ENCODE measurements at regions not wholly inside any gene's neighbourhood (a gene's known extent, or its start where the extent isn't known, plus 50 kb on each side); places are given as distances from the start of the nearest gene placed in this dataset.
"Not testable (repeated sequence)": the region's sequence is repeated elsewhere in the genome, so short reads cannot be mapped to it uniquely, and the experiment has no call there.

DNA sequence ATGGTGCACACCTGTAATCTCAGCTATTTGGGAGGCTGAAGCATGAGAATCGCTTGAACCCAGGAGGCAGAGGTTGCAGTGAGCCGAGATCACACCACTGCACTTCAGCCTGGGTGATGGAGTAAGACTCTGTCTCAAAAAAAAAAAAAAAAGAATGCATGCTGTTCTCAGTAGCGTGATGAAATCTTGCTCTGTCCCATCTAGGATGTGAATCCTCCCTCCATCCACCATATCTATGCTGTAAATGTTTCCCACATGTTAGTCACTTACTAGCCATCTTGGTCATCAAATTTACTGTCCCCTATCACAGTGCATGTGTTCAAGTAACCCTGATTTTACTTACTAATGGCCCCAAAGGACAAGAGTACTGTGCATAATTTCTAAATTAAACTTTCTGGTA lies 315.4 kb upstream of the TBX18 start:
- DNase-seq (ENCODE audit: low read depth) = no peak

DNA sequence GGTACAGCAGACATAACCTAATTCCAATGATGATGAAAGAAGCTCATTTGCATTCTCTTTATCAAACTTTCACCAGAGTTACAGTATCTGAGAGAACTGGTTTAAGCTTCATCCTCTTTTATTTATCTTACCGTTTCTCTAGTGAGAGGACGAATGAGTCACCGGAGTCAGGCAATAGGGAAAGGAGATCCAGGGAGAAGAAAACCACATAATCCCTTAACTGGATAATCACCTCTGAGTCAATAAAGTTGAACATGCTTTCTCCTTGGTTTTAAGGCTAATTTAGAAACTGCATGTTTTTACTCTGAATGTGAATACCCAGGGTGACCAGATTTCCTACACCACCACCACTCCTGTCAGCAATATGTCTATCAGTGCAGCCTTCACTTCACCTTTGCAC lies 313.7 kb upstream of the TBX18 start:
- DNase-seq (ENCODE audit: low read depth) = peak; percentile 90

DNA sequence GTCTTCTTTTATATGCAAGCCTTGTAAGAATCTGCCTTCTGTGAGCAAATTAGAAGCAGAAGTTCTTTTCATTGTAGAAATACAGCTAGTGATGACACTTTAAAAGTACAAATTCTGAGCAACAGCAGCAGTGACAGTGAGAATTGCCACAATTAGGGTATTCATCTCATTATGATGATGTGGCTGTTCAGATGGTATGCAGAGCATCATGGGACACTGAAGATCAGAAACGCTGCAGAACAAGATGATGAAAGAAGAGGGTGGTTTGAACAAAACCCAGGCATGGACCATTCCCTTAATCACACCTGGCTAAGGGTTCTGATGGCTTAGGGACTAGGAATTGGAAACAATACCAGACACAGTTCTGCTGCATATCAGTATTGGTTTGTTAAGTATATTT lies 312.7 kb upstream of the TBX18 start:
- DNase-seq (ENCODE audit: low read depth) = no peak

DNA sequence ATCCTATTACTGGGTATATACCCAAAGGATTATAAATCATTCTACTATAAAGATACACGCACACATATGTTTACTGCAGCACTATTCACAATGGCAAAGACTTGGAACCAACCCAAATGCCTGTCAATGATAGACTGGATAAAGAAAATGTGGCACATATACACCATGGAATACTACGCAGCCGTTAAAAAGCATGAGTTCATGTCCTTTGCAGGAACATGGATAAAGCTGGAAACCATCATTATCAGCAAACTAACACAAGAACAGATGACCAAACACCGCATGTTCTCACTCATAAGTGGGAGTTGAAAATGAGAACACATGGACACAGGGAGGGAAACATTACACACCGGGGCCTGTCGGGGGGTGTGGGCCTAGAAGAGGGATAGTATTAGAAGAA lies 307.4 kb upstream of the TBX18 start:
- not testable (repeated sequence) for DNase-seq (ENCODE audit: low read depth)

DNA sequence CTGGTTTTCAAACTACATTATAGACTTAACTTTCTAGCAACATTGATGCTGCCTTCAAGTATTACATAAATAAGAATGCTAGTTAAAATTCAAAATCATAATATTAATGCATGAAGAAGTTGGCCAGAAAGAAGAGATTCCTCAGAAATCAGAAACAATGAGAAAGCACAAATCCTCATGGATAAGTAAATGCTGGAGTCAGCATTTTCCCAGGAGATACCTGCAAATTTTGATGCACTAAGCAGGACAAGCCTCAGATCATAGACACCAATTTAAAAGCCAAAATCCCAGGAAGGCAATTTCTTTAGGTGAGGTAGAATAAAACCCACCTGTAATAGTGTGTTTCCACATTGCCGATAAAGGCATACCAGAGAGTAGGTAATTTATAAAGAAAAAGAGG lies 305.2 kb upstream of the TBX18 start:
- DNase-seq (ENCODE audit: low read depth) = no peak

DNA sequence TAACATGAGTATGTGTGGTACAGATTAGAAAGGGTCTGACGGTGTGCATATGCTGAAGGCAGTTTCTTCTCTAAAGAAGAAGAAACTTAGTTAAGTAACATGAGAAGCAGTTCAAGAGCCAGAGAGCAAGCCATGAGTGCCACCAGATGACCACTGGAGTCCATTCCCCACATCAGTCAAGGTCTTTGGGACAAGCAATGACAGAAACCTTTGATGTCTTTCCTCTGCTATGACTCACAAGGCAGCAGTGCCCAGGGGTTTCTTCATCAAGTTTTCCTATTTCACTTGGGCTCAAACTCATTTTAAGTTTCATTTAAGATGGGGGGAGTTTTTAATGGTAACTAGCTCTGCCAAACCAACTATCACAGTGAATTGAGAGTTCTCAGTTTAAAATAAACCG lies 303.8 kb upstream of the TBX18 start:
- no peak for DNase-seq (ENCODE audit: low read depth)

DNA sequence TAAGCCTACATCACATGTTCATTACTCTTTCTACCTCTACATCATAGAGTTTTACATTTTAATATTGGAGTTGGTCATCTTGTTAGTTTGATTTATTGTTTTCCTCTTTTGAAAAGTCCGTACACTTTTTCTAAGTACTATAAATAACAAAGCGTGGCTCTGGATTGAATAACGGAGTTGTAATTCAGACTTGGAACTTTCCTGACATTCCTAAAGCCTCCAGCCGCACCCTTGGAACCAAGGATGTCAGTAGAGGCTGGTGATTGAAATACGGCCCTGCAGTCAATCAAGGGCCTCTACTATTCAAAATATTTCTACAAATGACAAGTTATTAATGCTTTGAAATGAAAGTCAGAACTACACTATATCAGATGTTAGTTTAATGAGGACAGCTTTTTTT lies 301.9 kb upstream of the TBX18 start:
- no peak for DNase-seq (ENCODE audit: low read depth)

DNA sequence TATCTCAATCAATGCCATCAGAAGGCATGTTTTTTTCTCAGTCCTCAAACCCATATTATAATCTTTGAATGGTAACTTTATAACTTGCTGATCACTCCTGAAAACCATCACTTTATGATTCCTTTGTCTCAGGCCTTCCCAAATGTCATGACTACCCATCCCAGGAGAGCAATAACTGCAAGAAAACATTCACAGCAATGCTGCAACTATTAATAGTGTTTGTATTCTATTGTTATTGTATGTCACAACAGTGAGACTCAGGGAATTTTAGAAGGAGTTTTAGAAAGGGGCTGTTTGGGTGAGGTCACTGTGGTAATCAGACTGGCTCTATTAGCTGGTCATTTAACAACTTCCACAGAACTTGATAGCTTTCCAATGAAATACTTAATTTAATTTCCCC lies 301.4 kb upstream of the TBX18 start:
- DNase-seq (ENCODE audit: low read depth) = peak; percentile 47

DNA sequence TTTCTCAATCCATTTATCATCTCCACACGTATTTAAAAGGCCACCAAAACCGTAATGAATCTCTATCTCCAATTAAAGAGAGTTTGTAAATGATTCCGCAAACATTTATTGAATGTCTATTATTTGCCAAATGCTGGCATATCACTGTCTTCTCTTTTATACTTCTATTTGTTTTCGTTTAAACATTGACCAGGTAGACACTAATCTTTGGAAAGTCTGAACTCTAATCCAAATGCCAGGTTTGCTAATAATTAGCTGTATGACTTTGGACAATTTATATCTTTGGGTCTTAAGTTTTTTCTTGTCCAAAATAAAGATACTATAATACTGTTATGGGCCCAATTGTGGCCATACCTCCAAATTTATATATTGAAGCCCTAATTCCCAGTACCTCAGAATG lies 299.2 kb upstream of the TBX18 start:
- DNase-seq (ENCODE audit: low read depth) = no peak

DNA sequence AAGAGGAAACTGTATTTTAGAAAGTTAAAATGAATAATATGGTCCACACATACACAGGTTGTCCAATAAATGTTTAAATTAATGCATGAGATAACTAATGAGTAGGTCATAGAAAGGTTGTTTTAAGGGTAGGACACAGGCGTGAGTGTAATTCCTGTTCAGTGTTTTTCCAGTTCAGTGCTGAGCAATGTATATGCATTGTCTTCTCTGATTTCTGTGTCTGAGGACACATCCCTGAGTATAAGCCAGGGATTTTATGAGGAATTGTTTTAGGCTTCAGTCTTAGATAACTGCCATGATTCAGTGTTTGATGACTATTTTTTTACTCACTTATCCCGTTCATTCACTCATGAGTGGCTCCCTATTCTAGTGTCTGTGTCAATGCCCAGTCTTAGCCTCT lies 298.5 kb upstream of the TBX18 start:
- no peak for DNase-seq (ENCODE audit: low read depth)

DNA sequence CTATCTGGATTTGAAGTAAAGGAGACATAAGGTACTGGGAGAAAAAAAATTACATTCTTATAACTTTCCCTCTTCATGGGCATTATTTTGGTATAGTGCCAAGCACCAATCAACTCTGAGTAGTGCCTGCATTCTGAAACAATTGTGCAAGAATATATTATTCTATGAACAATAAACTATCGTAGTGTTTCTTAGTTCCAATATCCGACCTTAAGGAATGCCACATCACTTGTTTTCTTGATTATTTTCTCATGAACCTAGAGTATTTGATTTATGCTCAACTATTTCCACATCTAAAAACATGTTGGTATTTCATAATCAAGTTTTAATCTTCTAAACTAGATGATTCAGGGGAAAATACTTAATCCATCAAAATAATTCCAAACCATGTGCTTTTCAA lies 294.4 kb upstream of the TBX18 start:
- no peak for DNase-seq (ENCODE audit: low read depth)

DNA sequence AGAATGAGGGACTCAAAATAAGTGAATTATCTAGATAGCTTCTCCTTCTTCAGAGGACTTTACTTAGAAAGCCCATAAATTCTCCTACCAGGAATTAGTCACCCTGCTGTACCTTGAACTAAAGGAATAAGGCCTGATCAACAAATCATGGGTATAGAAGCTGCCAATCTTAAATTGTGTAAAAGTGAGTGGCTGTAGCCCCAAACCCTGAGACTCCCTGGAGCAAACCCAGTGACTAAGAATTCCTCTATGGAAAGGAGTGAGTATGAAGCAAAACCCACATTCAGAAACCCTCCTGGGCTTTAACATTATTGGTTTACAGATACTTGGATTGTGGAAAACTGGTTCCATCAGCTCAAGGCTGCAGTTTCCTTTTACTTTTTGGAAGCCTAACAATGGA lies 285.8 kb upstream of the TBX18 start:
- no peak for DNase-seq (ENCODE audit: low read depth)

DNA sequence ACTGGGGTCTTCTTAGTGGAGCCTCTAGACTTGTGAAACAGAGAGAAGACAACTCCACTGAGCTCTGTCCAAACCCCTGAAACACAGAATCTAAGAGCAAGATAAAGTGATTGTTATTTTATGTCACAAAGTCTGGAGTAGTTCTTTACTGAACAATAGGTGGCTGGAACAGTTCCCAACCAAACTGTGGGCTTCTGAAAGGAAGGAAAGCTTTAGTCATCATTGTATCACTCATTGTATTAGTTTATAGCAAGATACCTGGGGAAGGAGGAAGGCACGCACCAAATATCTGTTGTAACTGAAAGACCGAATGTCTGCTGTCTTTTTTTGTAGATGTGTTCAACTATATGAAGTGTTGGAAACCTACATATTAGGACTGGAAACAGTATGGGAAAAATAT lies 284.9 kb upstream of the TBX18 start:
- no peak for DNase-seq (ENCODE audit: low read depth)

DNA sequence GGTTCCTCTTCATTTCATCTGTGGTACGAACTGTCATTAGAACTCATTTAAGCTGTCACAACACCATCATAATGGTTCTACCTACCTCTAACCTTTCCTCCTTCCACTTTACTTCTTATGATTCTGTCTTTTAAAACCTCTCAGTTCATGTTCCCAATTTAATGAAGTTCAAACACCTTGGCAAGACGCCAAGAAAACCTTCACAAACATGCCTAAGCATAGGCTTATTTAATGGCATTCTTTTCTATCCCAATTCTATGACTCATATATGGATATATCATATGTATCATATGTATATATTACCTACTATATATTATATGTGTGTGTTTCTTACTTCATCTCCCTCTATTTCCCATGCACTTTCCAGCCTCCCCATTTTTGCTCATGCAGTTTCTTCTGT lies 283.4 kb upstream of the TBX18 start:
- DNase-seq (ENCODE audit: low read depth) = no peak

DNA sequence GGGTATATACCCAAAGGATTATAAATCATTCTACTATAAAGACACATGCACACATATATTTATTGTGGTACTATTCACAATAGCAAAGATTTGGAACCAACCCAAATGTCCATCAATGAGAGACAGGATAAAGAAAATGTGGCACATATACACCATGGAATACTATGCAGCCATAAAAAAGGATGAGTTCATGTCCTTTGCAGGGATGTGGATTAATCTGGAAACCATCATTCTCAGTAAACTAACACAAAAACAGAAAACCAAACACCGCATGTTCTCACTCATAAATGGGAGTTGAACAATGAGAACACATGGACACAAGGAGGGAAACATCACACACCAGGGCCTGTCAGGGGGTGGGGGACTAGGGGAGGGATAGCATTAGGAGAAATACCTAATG lies 281.4 kb upstream of the TBX18 start:
- DNase-seq (ENCODE audit: low read depth) = not testable (repeated sequence)

DNA sequence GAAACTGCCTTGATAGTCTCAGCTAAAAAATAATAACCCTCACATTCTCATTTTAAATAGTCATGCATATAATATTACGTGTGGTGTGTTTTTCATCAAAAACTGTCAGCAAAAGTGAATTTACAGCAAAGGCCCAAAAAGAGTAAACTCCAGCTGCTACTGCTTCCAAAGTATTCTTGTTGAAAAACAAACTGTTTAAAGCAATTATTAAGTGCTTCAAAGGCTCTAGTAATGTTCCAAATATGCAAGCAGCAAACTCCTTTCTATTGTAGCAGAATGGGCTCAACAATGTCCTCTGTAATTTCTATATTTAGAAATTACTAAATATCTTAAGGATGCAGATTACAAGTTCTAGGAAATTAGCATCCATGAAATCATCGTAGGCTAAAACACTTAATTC lies 280.0 kb upstream of the TBX18 start:
- DNase-seq (ENCODE audit: low read depth) = no peak

DNA sequence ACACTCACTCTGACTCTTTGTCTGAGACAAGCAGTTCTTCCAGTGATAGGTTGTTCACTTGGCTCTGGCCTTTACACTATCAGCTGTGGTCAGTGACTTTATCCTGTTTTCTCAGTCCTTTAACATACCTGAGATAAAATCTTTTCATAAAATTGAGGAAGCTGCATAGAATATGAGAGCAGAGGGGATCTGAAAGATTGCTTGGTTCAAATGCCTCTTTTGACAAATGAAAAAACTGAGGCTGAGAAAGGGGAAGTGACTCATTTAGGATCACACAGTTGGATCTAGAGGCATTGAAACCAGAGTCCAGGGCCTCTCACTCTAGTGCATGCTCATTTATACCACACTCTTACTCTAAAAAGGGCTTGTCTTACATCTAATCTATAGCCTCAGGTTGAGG lies 277.0 kb upstream of the TBX18 start:
- DNase-seq (ENCODE audit: low read depth) = no peak

DNA sequence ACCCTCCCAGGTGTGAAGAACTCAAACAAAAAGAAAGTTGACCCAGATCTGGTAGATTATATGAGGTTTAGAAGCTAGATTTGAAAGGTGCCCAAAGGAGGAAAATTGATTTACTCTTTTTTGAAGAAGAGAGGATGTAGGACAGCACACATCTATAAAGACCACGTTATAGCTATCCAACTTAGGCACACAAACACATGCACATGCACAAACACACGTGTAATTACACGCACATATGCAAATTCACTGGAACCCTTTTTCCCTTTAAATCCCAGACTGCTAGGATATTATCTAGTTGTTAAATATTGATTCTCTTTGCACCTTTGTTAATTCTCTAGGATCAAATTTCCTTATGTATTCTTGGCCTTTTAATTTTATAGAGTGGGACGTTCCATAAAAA lies 272.8 kb upstream of the TBX18 start:
- DNase-seq (ENCODE audit: low read depth) = no peak

DNA sequence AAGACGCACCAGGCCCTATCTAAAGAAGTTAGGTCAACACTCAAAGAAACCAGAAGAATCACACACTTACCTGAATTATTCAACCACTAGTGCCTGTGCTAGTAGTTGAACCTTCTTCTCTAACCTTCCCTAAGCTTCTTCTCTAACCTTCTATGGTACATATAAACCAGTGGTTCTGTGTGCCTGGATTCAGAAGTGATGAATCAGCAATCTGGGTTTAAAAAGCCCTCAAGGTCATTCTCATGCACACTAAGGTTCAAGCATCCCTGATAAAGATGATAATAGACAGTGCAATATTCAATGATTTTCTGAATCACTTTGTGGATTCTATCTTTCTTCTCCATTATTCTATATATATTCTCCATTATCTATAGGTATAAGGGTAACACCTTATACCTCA lies 271.4 kb upstream of the TBX18 start:
- DNase-seq (ENCODE audit: low read depth) = no peak

DNA sequence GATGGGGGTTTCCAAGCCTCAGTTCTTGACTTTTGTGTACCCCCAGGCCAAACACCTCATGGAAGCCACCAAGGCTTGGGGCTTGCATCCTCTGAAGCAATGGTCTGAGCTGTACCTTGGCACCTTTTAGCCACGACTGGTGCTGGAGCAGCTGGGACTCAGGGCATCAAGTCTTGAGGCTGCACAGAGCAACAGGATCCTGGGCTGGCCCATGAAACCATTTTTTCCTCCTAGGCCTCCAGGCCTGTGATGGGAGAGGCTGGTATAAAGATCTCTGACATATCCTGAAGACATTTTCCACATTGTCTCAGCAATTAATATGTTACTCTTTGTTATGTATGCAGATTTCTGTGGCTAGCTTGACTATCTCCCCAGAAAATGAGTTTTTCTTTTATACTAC lies 269.1 kb upstream of the TBX18 start:
- DNase-seq (ENCODE audit: low read depth) = no peak

DNA sequence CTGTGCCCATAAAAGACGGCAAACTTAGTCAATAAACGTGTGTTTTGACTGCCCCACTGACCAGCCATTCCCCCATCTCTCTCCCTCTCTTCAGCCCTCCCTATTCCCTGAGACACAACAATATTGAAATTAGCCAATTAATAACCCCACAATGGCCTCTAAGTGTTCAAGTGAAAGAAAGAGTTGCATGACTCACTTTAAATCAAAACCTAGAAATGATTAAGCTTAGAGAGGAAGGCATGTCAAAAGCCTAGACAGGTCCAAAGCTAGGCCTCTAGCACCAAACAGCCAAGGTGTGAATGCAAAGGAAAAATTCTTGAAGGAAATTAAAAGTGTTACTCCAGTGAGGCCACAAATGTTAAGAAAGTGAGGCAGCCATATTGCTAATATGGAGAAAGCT lies 261.6 kb upstream of the TBX18 start:
- no peak for DNase-seq (ENCODE audit: low read depth)

DNA sequence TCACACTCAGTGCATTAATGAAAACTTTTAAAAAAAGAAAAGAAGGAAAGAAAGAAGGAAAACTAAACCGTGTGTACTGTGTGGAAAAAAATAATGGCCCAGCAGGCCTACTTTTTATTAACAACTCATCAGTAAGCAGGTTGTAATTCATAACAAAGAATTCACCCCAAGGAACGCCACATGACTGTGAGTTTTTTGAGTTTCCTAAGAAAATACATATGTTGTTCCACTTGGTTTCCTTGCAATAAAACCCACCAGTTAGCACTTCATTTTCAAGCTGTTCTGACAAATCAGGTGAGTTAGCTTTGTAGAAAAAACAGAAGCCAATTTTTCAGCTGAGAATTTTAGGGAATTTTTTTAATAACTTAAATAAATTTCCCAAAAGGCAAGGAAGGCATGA lies 259.3 kb upstream of the TBX18 start:
- DNase-seq (ENCODE audit: low read depth) = no peak

DNA sequence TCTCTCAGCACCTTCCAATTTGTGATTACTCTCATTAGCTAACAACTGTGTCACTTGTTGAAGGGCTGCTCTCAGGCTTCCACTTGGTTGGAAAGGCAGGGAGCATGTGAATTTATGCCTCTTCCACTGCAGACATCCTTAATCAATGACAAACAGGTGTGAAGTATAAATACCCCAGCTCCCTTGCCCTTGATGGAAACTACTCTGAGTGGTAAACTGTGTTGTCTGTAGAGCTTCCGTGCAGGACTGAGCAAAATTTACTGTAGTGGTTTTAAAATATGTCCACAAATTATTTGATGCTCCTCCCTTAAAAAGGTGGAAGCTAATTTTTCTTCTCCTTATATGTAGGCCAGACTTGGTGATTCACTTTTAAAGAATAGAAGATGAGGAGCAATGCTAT lies 253.0 kb upstream of the TBX18 start:
- no peak for DNase-seq (ENCODE audit: low read depth)

DNA sequence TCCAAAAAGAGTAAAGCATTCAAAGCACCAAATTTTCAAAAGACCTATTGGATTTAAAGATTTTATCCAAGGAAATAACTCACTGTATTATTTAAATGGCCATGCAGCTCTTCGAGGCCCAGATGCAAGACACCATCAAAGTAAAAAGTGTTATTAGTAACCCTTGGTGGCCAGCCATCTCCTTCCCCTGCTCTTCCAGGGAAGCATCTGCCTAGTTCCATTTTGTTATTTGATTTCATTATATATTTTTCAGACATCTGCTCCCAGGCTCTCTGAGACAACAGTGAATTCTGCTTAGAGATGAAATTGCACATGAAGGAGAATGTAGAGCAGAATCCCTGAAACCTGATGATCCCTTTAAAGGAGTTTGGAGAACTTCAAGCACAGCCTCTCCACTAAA lies 252.3 kb upstream of the TBX18 start:
- no peak for DNase-seq (ENCODE audit: low read depth)

DNA sequence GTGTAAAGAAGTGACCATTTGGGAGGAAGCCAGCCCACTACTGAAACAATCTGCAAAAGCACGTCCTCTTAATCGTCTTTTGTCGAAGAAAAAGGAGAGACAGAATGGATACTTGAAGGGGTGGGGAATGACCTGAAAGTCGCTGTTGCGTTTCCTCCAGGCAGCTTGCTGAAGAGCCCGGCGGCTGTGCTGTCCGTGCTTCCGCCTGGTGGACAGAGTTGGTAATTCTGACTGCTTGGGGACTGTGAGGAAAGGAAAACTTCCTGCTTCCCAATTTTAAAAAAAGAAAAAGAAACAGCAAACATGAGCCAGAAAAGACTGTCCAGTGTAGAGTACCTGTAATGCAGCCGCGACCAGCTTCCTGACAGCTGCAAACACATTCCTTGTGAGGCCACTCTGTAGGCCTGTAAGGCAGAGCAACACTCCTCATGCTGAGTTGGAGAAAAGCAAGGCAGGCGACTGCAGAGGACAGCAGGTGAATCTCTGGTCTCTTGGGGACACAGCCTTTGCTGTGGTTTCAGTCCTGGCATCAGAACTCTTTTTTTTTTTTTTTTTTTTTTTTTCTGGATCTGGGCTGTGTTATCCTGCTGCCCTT lies 251.1 kb upstream of the TBX18 start:
- DNase-seq (ENCODE audit: low read depth) = no peak
